ENCODE measurements at regions not wholly inside any gene's neighbourhood (a gene's known extent, or its start where the extent isn't known, plus 50 kb on each side); places are given as distances from the start of the nearest gene placed in this dataset.
"Not testable (repeated sequence)": the region's sequence is repeated elsewhere in the genome, so short reads cannot be mapped to it uniquely, and the experiment has no call there.

- H3K27ac Mint-ChIP-seq: peak overlapping the region; percentile 98
- H3K4me1 Mint-ChIP-seq (ENCODE audit: low read depth): peaks cover 81% of the 10 kb centered on the region
- peaks cover 20% of the 10 kb centered on the region for H3K36me3 Mint-ChIP-seq (ENCODE audit: low read depth)
- H3K27me3 Mint-ChIP-seq (ENCODE audit: low read depth): no peaks in the 10 kb centered on the region
- peaks cover 24% of the 10 kb centered on the region for H3K9me3 Mint-ChIP-seq
- no peak overlapping the region for H3K4me3 Mint-ChIP-seq
These were observed 51.2 kb upstream of the RDX start for GRCh38 chr11:110347660-110348059.

- no peaks in the 10 kb centered on the region for H3K27me3 Mint-ChIP-seq (ENCODE audit: low read depth)
- peaks cover 11% of the 10 kb centered on the region for H3K9me3 Mint-ChIP-seq
- H3K27ac Mint-ChIP-seq: peak overlapping the region; percentile 98
- H3K4me3 Mint-ChIP-seq: peak overlapping the region; percentile 62
- peaks cover 67% of the 10 kb centered on the region for H3K4me1 Mint-ChIP-seq (ENCODE audit: low read depth)
- peaks cover 7% of the 10 kb centered on the region for H3K36me3 Mint-ChIP-seq (ENCODE audit: low read depth)
These were observed 53.0 kb upstream of the RDX start for GRCh38 chr11:110349138-110349996.

GRCh38 chr11:110349997-110350383, 53.6 kb upstream of the RDX start:
- not testable (repeated sequence) for H3K36me3 Mint-ChIP-seq (ENCODE audit: low read depth); H3K27me3 Mint-ChIP-seq (ENCODE audit: low read depth)
- Mint-ChIP-seq H3K4me1 (ENCODE audit: low read depth) (peaks cover 67% of the 10 kb centered on the region), H3K9me3 (peaks cover 12% of the 10 kb centered on the region), H3K4me3 (peak overlapping the region; percentile 62), H3K27ac (peak overlapping the region; percentile 98)

GRCh38 chr11:110355011-110355744, 58.8 kb upstream of the RDX start:
- peaks cover 35% of the 10 kb centered on the region for H3K4me1 Mint-ChIP-seq (ENCODE audit: low read depth)
- H3K27me3 Mint-ChIP-seq (ENCODE audit: low read depth): no peaks in the 10 kb centered on the region
- H3K9me3 Mint-ChIP-seq: peaks cover 10% of the 10 kb centered on the region
- peaks cover 7% of the 10 kb centered on the region for H3K36me3 Mint-ChIP-seq (ENCODE audit: low read depth)
- H3K4me3 Mint-ChIP-seq: no peak overlapping the region
- peak overlapping the region; percentile 37 for H3K27ac Mint-ChIP-seq

GRCh38 chr11:110356762-110357671, 60.6 kb upstream of the RDX start:
- peaks cover 6% of the 10 kb centered on the region for H3K9me3 Mint-ChIP-seq
- no peak overlapping the region for H3K27ac Mint-ChIP-seq
- H3K4me1 Mint-ChIP-seq (ENCODE audit: low read depth): peaks cover 21% of the 10 kb centered on the region
- peaks cover 2% of the 10 kb centered on the region for H3K36me3 Mint-ChIP-seq (ENCODE audit: low read depth)
- no peaks in the 10 kb centered on the region for H3K27me3 Mint-ChIP-seq (ENCODE audit: low read depth)
- no peak overlapping the region for H3K4me3 Mint-ChIP-seq

- no peak overlapping the region for H3K27ac Mint-ChIP-seq
- peaks cover 28% of the 10 kb centered on the region for H3K4me1 Mint-ChIP-seq (ENCODE audit: low read depth)
- no peaks in the 10 kb centered on the region for H3K27me3 Mint-ChIP-seq (ENCODE audit: low read depth)
- H3K9me3 Mint-ChIP-seq: peaks cover 3% of the 10 kb centered on the region
- H3K4me3 Mint-ChIP-seq: no peak overlapping the region
- peaks cover 2% of the 10 kb centered on the region for H3K36me3 Mint-ChIP-seq (ENCODE audit: low read depth)
These were observed 61.9 kb upstream of the RDX start for GRCh38 chr11:110358336-110358735.

GRCh38 chr11:110360781-110361408, 64.5 kb upstream of the RDX start:
- H3K27ac Mint-ChIP-seq, H3K4me3 Mint-ChIP-seq: not testable (repeated sequence)

GRCh38 chr11:110362971-110363509, 66.6 kb upstream of the RDX start:
- no peak overlapping the region for H3K4me3 Mint-ChIP-seq

More at GRCh38 chr11:110360781-110361408, 64.5 kb upstream of the RDX start:
- H3K9me3 Mint-ChIP-seq; H3K27me3 Mint-ChIP-seq (ENCODE audit: low read depth); H3K36me3 Mint-ChIP-seq (ENCODE audit: low read depth): not testable (repeated sequence)
- H3K4me1 Mint-ChIP-seq (ENCODE audit: low read depth): peaks cover 26% of the 10 kb centered on the region

GRCh38 chr11:110366291-110366690, 63.5 kb upstream of the FDX1 start:
- H3K27ac Mint-ChIP-seq: no peak overlapping the region

More at GRCh38 chr11:110362971-110363509, 66.6 kb upstream of the RDX start:
- H3K9me3 Mint-ChIP-seq: no peaks in the 10 kb centered on the region
- no peaks in the 10 kb centered on the region for H3K36me3 Mint-ChIP-seq (ENCODE audit: low read depth)
- peaks cover 19% of the 10 kb centered on the region for H3K4me1 Mint-ChIP-seq (ENCODE audit: low read depth)
- H3K27me3 Mint-ChIP-seq (ENCODE audit: low read depth): no peaks in the 10 kb centered on the region
- peak overlapping the region; percentile 21 for H3K27ac Mint-ChIP-seq

GRCh38 chr11:110367571-110367970, 62.2 kb upstream of the FDX1 start:
- Mint-ChIP-seq H3K36me3 (ENCODE audit: low read depth) (no peaks in the 10 kb centered on the region), H3K4me3 (no peak overlapping the region), H3K27me3 (ENCODE audit: low read depth) (no peaks in the 10 kb centered on the region), H3K27ac (no peak overlapping the region), H3K4me1 (ENCODE audit: low read depth) (peaks cover 14% of the 10 kb centered on the region), H3K9me3 (no peaks in the 10 kb centered on the region)

More at GRCh38 chr11:110366291-110366690, 63.5 kb upstream of the FDX1 start:
- Mint-ChIP-seq H3K9me3 (no peaks in the 10 kb centered on the region), H3K27me3 (ENCODE audit: low read depth) (no peaks in the 10 kb centered on the region), H3K4me1 (ENCODE audit: low read depth) (peaks cover 18% of the 10 kb centered on the region), H3K36me3 (ENCODE audit: low read depth) (no peaks in the 10 kb centered on the region), H3K4me3 (no peak overlapping the region)

- Mint-ChIP-seq H3K4me3 (no peak overlapping the region), H3K27me3 (ENCODE audit: low read depth) (no peaks in the 10 kb centered on the region), H3K9me3 (no peaks in the 10 kb centered on the region), H3K36me3 (ENCODE audit: low read depth) (no peaks in the 10 kb centered on the region), H3K27ac (no peak overlapping the region), H3K4me1 (ENCODE audit: low read depth) (peaks cover 19% of the 10 kb centered on the region)
These were observed 58.7 kb upstream of the FDX1 start for GRCh38 chr11:110371084-110371483.

GRCh38 chr11:110373051-110373702, 56.6 kb upstream of the FDX1 start:
- Mint-ChIP-seq H3K4me1 (ENCODE audit: low read depth) (peaks cover 25% of the 10 kb centered on the region), H3K27ac (peak overlapping the region; percentile 63), H3K9me3 (no peaks in the 10 kb centered on the region), H3K27me3 (ENCODE audit: low read depth) (no peaks in the 10 kb centered on the region), H3K36me3 (ENCODE audit: low read depth) (no peaks in the 10 kb centered on the region), H3K4me3 (peak overlapping the region; percentile 23)

- H3K9me3 Mint-ChIP-seq: no peaks in the 10 kb centered on the region
- peaks cover 25% of the 10 kb centered on the region for H3K4me1 Mint-ChIP-seq (ENCODE audit: low read depth)
- no peaks in the 10 kb centered on the region for H3K27me3 Mint-ChIP-seq (ENCODE audit: low read depth)
- H3K36me3 Mint-ChIP-seq (ENCODE audit: low read depth): no peaks in the 10 kb centered on the region
- no peak overlapping the region for H3K4me3 Mint-ChIP-seq
- no peak overlapping the region for H3K27ac Mint-ChIP-seq
These were observed 54.8 kb upstream of the FDX1 start for GRCh38 chr11:110374921-110375320.

All from T-helper 1 cell treated with Interleukin-12 subunit alpha and Interleukin-12 subunit beta and Interleukin-4 antibody, amounts not matched to agents 30 μg/mL and 1 μg/mL, for 36 hours (primary cell).